Bronchial epithelial cell (primary cell): ENCODE measurements at regions not wholly inside any gene's neighbourhood (a gene's known extent, or its start where the extent isn't known, plus 50 kb on each side); places are given as distances from the start of the nearest gene placed in this dataset.
A peak's percentile ranks its signal among the peaks of the same experiment; 100 is the strongest.

Source experiments
- DNase-seq: peaks from one replicate; pipeline ENCODE4 v3.0.0-alpha.2; 2010; ENCODE audit warnings: low read depth
- FAIRE-seq: peaks from 2 replicates; lab custom pipeline; 2011; peaks lifted over from hg19 to GRCh38; lab: Jason Lieb, UNC
- H3K27me3 ChIP-seq: 2 replicates; pipeline ENCODE4 v1.5.1; 2011; ENCODE audit warnings: low read length; ENCODE audit not compliant: control insufficient read depth, insufficient read depth
- H3K36me3 ChIP-seq: 2 replicates; pipeline ENCODE4 v1.5.1; 2011; ENCODE audit warnings: low read length; ENCODE audit not compliant: control insufficient read depth, insufficient read depth
- H3K4me3 ChIP-seq: 2 replicates; pipeline ENCODE4 v1.5.1; 2011; ENCODE audit warnings: mild to moderate bottlenecking, low read depth, low read length, control low read depth
- CTCF ChIP-seq: IDR thresholded peaks from 2 replicates; pipeline ENCODE4 v1.5.1; 2011; ENCODE audit warnings: mild to moderate bottlenecking, moderate library complexity, low read length, control low read depth, inconsistent platforms; ENCODE audit not compliant: insufficient read depth, severe bottlenecking

- no peak for FAIRE-seq
- H3K36me3 ChIP-seq, result no peaks in the 10 kb centered on the region
These were observed 305.7 kb upstream of the ASIC2 start for GRCh38 chr17:33598797-33599196.

GRCh38 chr17:33602981-33603380 lies 309.9 kb upstream of the ASIC2 start:
- Histone ChIP-seq H3K36me3 (no peaks in the 10 kb centered on the region), H3K27me3 (no peaks in the 10 kb centered on the region), H3K4me3 (no peak overlapping the region)
- TF ChIP-seq CTCF, result no peak
- FAIRE-seq, result no peak
- no peak for DNase-seq

More at GRCh38 chr17:33598797-33599196, 305.7 kb upstream of the ASIC2 start:
- no peaks in the 10 kb centered on the region for H3K27me3 ChIP-seq
- TF ChIP-seq CTCF, result no peak
- H3K4me3 ChIP-seq, result no peak overlapping the region
- no peak for DNase-seq

- no peaks in the 10 kb centered on the region for H3K36me3 ChIP-seq
- DNase-seq, result no peak
- H3K4me3 ChIP-seq, result no peak overlapping the region
- no peak for FAIRE-seq
- H3K27me3 ChIP-seq, result no peaks in the 10 kb centered on the region
- TF ChIP-seq CTCF, result no peak
These were observed 310.7 kb upstream of the ASIC2 start for GRCh38 chr17:33603789-33604188.

- Histone ChIP-seq H3K27me3 (no peaks in the 10 kb centered on the region), H3K4me3 (no peak overlapping the region), H3K36me3 (no peaks in the 10 kb centered on the region)
- no peak for DNase-seq
- TF ChIP-seq CTCF, result no peak
- FAIRE-seq, result peak; percentile 88
These were observed 318.4 kb upstream of the ASIC2 start for GRCh38 chr17:33611532-33611931.

GRCh38 chr17:33615861-33616260 lies 322.8 kb upstream of the ASIC2 start:
- Histone ChIP-seq H3K4me3 (no peak overlapping the region), H3K36me3 (no peaks in the 10 kb centered on the region), H3K27me3 (no peaks in the 10 kb centered on the region)
- FAIRE-seq (no peak), DNase-seq (no peak)
- TF ChIP-seq CTCF, result no peak

- no peak for FAIRE-seq
- Histone ChIP-seq H3K27me3 (no peaks in the 10 kb centered on the region), H3K36me3 (no peaks in the 10 kb centered on the region), H3K4me3 (no peak overlapping the region)
- DNase-seq, result no peak
- no peak for TF ChIP-seq CTCF
These were observed 330.7 kb upstream of the ASIC2 start for GRCh38 chr17:33623841-33624240.
